ENCODE measurements at regions not wholly inside any gene's neighbourhood (a gene's known extent, or its start where the extent isn't known, plus 50 kb on each side); places are given as distances from the start of the nearest gene placed in this dataset.

DNA sequence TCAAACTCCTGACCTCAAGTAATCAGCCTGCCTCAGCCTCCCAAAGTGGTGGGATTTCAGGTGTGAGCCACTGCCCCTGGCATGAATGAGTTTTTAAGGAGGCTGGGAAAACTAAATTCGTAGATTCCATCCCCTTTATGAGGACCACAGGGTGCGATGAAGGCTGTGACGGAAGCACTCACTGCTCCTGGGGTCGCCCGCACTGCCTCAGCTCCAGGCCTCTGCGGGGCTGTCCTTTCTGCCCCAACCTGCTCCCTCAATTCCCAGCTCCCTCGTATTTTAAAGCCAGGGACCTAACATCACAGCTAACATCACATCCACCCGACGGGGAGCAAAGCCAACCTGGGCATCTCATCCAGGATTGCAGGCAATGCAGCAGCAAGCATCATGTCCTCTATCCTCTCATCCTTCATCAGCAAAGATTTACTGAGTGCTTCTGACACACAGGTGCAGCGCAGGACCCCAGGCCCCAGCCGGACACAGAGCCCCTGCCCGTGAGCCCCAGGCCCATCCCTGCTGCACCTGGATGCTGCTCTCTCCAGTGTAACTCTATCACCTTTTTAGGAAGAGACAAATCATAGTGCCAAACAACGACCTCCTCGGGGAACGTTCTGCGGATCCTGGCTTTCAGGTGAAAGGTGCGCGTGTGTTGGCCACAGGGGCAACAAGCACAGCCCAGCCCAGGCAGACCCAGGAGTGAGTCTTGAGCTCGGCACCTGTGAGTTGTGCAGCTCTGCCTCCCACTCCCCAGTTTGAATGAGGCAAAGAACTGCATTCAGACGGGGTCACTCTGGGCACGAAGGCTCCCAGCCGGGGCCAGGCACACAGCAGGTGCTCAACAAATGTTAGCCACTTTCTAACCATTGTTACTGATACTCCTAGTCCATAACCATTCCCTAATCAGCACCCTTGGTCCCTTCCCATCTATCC, 134.3 kb downstream of the CRYBB2 start:
- DNase-seq (ENCODE audit: extremely low read depth, low read depth), result no peak
- no peak overlapping the region for H3K4me3 ChIP-seq (replicated peaks; ENCODE audit: low read depth, low read length)
- TF ChIP-seq, protein P1, sequence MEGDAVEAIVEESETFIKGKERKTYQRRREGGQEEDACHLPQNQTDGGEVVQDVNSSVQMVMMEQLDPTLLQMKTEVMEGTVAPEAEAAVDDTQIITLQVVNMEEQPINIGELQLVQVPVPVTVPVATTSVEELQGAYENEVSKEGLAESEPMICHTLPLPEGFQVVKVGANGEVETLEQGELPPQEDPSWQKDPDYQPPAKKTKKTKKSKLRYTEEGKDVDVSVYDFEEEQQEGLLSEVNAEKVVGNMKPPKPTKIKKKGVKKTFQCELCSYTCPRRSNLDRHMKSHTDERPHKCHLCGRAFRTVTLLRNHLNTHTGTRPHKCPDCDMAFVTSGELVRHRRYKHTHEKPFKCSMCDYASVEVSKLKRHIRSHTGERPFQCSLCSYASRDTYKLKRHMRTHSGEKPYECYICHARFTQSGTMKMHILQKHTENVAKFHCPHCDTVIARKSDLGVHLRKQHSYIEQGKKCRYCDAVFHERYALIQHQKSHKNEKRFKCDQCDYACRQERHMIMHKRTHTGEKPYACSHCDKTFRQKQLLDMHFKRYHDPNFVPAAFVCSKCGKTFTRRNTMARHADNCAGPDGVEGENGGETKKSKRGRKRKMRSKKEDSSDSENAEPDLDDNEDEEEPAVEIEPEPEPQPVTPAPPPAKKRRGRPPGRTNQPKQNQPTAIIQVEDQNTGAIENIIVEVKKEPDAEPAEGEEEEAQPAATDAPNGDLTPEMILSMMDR (IDR thresholded peaks at IDR 0.05; ENCODE audit: low read depth, low read length, missing control alignments), result no peak

DNA sequence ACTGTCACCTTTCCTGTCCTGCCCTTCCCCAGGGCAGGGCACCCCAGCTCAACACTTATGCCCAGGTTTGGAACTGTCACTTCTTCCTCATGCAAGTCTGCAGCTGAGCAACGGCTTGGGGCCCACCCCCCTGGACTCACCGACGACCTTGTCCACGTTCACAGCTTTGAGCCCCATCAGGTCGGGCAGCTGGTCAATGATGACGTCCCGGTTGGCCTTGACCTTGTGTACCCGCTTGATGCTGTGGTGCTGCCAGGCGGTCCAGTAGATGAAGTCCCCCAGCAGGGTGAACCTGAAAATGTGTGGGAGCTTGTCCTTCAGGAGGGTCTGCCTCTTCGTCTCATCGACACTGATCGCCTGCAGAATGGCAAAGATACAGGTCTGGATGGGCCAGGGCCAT, 135.0 kb downstream of the CRYBB2 start:
- TF ChIP-seq, protein P1 (IDR thresholded peaks at IDR 0.05; ENCODE audit: low read depth, low read length, missing control alignments), result no peak
- DNase-seq (ENCODE audit: extremely low read depth, low read depth), result no peak
- no peak overlapping the region for H3K4me3 ChIP-seq (replicated peaks; ENCODE audit: low read depth, low read length)

DNA sequence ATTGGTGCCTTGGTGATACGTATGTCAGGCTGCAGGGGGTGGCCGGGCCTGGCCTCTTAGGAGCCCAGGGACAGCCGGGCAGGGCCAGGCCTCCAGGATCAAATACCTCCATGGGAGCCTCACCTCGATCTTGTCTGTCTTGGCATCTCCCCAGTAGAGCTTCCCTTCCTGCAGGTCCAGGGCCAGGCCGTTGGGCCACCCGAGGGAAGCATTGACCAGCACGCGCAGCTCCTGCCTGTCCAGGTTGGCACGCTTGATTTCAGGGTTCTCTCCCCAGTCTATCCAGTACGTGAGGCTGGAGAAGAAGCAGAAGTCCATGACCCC, 137.7 kb downstream of the CRYBB2 start:
- TF ChIP-seq, protein P1 (IDR thresholded peaks at IDR 0.05; ENCODE audit: low read depth, low read length, missing control alignments), result no peak
- DNase-seq (ENCODE audit: extremely low read depth, low read depth), result no peak
- no peak overlapping the region for H3K4me3 ChIP-seq (replicated peaks; ENCODE audit: low read depth, low read length)

DNA sequence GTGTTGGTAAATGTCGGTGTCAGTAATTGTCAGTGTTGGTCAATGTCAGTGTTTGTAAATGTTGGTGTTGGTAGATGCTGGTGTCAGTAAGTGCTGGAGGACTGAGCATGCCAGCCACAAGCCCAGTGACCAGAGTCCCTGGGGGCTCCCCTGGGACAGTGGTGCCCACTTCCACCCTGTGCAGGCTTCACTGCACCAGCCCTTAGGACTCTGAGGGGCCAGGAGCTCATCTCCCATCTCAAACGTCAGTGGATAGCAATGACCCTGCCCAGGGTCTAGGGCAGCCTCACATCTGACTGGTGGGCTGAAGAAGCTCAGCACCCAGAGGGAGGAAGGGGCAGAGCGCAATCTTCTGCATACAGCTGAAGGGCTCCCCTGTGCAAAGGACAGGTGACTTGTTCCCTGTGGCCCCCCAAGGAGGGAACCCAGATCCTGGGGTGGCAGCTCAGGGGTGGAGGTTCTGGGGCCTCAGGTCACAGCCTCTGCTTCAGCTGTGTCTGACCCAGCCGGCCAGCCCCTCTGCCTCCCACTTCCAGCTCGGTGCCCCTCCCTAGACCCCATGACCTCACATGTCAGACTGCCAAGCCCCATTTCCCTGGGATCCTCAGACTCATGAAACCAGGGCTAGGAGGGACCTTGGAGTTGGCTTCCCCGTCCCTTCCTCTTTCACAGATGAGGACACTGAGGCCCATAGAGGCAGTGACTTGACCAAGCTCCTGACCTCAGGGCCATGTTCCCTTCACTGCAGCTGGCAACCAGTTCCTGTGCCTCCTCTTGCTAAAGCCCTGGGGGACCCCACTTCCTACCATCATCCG, 138.4 kb downstream of the CRYBB2 start:
- TF ChIP-seq, protein P1 (IDR thresholded peaks at IDR 0.05; ENCODE audit: low read depth, low read length, missing control alignments), result no peak
- H3K4me3 ChIP-seq (replicated peaks; ENCODE audit: low read depth, low read length), result no peak overlapping the region
- DNase-seq (ENCODE audit: extremely low read depth, low read depth), result no peak

DNA sequence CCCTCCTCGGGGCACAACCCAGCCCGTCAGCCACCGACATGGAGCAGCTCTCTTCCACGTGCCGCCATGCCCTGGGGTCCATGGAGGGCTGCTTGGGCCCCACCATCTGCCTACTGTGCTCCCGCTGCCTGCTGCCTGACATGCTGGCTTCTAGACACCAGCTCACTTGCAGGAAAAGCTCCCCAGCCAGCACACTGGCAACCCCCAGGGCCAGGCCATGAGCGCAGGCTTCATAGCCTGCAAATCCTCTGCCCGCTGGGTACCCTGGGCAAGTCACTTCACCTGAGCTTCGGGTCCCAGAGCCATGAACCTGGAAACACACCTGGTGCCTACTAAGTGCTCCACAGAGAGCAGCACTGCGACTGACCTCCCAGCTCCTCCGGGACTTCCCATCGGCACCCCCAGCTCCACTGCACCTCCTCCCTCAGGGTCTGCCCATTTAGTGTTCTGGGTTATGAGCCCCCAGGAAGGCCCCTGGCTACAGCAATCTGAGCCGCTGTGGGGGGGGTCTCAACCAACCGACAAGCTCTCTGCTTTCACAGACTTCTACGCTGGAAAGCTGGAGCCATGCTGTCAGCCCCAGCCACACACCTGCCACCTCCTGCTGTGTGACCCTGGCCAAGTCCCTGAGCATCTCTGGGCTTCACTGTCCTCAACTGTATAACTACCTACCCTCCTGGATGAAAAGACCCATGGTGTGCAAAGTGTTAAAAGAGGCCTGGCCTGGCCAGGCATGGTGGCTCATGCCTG, 139.2 kb downstream of the CRYBB2 start:
- H3K4me3 ChIP-seq (replicated peaks; ENCODE audit: low read depth, low read length), result no peak overlapping the region
- DNase-seq (ENCODE audit: extremely low read depth, low read depth), result no peak
- TF ChIP-seq, protein P1 (IDR thresholded peaks at IDR 0.05; ENCODE audit: low read depth, low read length, missing control alignments), result no peak

DNA sequence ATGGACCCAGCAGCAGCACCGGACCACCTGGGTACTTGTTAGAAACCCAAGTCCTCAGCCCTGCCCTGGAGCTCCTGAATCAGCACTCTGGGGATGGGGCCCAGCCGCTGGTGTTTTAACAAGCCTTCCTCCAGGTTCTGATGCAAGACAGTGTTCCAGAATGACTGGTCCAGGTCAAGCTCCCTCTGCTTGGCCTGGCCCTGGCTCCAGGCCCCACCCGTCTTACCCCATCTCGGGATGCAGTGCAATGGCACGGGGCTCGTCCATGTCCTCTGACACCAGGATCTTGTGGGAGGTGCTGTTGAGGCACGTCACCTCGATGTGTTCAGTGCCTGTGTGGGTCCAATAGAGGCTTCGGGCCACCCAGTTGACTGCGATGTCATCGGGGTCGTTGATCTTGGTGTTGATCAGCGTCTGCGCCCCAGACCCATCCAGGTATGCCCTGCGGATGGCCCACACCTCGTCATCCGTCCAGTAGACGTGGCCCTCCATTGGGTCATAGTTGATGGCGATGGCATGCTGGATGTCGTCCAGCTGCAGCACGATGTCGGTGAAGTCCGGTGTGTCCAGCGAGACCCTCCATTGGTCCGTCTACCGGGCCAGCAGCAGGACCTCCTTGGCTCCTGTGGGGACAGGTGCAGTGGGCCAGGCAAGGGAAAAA, 140.3 kb downstream of the CRYBB2 start:
- TF ChIP-seq, protein P1 (IDR thresholded peaks at IDR 0.05; ENCODE audit: low read depth, low read length, missing control alignments), result no peak
- no peak overlapping the region for H3K4me3 ChIP-seq (replicated peaks; ENCODE audit: low read depth, low read length)
- no peak for DNase-seq (ENCODE audit: extremely low read depth, low read depth)

Data from HFF-Myc (cell line).